HG02943 (cell line): ENCODE measurements at regions not wholly inside any gene's neighbourhood (a gene's known extent, or its start where the extent isn't known, plus 50 kb on each side); places are given as distances from the start of the nearest gene placed in this dataset.
"Not testable (repeated sequence)": the region's sequence is repeated elsewhere in the genome, so short reads cannot be mapped to it uniquely, and the experiment has no call there.

Source experiments
- ATAC-seq: cut with Tn5 transposase; IDR thresholded peaks from one replicate; pipeline ENCODE4 v1.9.1; 2021; ENCODE audit warnings: mild to moderate bottlenecking, low read depth, moderate library complexity; ENCODE audit not compliant: unreplicated experiment

DNA sequence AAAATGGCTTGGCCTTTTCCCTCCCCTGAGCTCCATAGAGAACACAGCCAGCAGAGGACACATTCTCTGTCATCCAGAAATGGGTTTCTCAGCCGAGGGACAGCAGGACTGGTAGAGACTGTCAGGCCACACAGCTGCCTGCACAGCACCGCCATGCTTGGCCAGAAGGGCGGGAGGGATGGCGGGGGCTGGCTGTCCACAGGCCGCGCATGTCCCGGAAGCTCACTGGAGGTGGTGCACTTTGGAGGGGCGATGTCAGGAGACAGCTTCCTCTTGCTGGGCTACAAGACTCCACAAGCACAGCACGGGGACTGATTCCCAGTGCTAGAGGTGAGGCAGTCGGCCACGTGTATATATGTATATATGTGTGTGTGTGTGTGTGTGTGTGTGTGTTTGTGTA, 125.3 kb downstream of the GOLGA6L4 start:
- not testable (repeated sequence) for ATAC-seq

DNA sequence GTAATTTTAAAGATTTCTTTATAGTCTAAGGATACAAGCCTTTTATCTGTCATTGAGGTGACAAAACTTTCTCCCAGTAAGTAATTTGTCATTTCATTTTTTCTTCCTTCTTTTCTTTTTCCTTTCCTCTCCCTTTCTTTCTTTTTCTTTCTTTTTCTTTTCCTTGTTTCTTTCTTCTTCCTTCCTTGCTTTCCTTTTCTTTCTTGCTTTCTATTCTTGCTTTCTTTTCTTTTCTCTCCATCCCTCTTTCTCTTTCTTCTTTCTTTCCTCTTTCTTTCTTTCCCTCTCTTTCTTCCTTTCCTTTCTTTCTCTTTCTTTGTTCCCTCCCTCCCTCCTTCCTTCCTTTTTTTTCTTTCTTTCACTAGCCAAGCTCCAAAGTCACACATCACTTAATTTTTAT, 148.8 kb downstream of the GOLGA6L4 start:
- ATAC-seq = not testable (repeated sequence)

DNA sequence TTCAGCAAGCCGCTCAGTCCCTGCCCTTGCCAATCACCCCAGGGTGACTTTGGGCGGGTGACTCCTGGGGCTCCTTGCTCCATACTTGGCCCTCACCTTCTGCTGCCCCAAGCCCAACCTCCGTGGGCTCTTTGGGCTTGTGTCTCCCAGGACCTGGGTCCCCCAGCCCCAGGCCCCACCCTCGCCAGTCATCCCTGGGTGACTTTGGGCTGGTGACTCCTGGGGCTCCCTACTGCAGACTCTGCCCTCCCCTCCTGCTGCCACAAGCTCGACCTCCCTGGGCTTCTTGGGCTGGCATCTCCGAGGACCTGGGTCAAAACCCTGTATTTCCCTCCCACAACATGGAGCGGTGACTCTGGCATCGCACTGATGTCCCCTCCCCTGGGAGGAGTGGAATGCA, 151.5 kb downstream of the GOLGA6L4 start:
- ATAC-seq = no peak

DNA sequence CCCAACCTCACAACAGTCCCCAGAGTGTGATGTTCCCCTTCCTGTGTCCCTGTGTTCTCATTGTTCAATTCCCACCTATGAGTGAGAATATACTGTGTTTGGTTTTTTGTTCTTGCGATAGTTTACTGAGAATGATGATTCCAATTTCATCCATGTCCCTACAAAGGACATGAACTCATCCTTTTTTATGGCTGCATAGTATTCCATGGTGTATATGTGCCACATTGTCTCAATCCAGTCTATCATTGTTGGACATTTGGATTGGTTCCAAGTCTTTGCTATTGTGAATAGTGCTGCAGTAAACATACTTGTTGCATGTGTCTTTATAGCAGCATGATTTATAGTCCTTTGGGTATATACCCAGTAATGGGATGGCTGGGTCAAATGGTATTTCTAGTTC, 152.6 kb downstream of the GOLGA6L4 start:
- ATAC-seq = not testable (repeated sequence)

DNA sequence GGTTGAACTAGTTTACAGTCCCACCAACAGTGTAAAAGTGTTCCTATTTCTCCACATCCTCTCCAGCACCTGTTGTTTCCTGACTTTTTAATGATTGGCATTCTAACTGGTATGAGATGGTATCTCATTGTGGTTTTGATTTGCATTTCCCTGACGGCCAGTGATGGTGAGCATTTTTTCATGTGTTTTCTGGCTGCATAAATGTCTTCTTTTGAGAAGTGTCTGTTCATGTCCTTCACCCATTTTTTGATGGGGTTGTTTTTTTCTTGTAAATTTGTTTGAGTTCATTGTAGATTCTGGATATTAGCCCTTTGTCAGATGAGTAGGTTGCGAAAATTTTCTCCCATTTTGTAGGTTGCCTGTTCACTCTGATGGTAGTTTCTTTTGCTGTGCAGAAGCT, 153.1 kb downstream of the GOLGA6L4 start:
- not testable (repeated sequence) for ATAC-seq

DNA sequence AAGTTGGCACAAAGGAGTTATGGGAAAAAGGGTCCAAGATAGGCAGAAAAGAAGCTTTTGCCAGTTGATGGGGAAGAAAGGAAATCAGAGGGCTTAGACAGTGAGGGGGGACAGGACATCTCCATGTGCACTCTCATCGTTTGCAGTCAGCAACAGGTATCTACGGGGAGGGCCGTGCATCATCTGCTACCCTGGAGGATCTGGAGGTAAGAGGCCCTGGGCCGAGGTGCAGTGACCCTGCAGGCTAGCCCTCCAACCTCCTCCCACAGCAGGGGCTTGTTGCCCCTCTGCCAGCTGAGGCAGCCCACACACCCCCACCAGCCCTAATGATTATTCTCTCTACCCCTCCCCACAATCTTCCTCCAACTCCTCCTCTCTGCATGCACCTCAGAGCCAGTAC, 154.8 kb downstream of the GOLGA6L4 start:
- ATAC-seq = not testable (repeated sequence)

DNA sequence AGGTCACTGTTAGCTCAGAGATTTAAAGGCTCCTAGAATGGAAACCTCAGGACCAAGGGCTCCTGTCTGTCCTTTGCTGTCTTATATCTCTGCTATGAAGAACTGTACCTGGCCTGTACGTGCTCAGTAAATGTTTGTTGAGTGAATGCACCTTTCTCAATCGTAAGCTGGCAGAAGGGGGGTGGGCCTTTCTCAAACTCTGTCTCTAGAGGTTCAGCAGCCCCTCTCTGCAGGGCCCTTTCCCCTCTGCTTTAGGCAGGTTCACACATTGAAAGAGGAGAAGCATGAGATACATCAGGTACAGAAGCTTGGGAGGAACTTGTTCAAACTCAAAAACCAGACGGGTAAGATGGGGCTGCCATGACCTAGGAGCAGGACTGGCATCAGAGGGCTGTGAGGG, 155.6 kb downstream of the GOLGA6L4 start:
- no peak for ATAC-seq

DNA sequence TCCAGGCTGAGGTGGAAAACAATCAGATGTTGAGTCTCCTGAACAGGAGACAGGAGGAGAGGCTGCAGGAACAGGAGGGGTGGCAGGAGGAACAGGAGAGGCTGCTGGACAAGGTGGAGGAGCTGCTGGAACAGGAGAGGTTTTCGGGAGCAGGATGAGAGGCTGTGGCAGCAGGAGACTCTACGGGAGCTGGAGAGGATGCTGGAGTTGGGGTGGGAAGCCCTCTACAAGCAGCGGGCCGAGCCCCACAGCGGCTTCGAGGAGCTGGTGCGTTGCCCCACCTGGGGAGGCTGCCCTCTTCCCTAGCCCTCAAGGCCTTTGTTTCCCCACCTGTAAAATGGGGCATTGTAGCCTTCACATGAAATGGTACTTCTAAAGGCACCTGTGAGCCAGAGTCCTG, 156.4 kb downstream of the GOLGA6L4 start:
- ATAC-seq = not testable (repeated sequence)

DNA sequence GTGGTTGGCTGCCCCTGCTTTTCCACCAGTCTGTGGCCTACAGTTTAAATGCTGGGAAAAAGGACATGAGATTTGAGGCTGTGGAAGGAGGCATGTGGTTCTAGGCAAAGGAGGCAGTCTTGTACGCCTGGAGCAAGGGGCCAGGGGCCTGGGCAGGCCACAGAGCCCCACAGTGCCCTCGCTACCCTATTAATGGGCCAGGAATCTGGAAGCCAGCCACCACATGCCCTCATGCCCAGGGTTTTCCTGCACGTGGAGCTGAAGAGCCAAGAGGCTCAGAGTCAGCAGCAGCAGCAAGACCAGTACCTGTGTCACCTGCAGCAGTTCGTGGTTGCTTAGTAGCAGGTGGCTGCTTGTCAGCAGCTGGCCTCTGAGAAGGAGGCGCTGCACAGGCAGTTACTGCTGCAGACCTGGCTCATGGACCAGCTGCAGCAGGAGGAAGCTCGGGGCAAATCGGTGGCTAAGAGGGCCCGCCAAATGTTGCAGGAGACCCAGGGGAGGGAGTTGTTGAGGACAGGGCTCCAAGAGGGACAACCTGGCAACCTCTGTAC, 157.9 kb downstream of the GOLGA6L4 start:
- ATAC-seq = not testable (repeated sequence)

DNA sequence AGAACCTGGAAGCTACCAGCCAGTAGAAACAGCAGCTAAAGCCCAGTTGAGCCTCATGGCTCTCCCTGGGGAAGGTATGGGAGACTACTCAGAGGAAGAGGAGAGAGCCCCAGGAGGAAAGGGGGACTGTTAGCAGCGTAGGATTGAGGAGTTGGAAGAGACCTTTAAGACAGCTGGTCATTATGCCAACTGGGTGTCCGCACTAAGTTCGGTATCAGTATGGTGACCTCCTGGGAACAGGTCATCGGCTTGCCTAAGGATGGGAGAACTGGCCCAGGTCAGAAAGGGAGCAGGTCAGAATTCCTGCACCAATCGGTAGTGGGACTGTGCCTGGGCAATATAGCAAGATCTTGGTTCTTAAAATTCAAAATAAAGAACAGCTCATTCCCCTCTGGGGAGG, 158.4 kb downstream of the GOLGA6L4 start:
- ATAC-seq = not testable (repeated sequence)

DNA sequence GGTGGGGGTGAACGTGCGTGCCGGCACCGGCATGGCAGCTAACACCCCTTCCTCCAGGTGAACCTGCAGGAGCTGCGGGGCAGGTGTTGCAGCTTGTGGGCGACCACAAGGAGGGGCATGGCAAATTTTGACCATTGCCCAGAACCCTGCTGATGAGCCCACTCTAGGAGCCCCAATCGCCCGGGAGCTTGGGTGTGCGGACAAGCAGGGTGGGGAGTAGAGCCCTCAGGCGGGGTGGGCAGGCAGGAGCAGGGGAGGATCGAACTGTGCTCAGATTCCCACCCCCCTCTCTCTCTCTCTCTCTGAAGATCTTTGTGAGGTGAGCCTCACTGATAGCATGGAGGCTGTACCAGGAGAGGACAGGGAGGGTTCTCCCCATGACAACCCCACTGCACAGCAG, 159.8 kb downstream of the GOLGA6L4 start:
- not testable (repeated sequence) for ATAC-seq

DNA sequence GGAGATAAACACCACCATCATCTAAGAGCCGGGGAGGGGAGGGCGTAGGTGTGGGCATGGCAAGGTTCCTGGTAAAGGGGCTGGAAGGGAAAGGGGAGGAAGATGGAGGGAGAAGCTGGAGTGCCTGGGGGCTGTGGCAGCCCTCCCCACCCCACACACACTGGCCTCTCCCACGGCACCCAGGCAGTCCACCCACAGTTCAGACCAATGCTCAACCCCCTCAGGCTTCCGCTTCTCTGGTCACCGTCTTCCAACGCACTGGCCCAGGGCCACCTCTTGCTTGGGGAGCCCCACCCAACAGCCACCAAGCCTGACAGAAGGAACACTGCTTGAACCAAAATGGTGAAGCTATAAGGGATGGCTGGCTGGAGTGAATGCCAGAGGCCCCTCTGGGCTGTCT, 160.3 kb downstream of the GOLGA6L4 start:
- ATAC-seq = not testable (repeated sequence)

DNA sequence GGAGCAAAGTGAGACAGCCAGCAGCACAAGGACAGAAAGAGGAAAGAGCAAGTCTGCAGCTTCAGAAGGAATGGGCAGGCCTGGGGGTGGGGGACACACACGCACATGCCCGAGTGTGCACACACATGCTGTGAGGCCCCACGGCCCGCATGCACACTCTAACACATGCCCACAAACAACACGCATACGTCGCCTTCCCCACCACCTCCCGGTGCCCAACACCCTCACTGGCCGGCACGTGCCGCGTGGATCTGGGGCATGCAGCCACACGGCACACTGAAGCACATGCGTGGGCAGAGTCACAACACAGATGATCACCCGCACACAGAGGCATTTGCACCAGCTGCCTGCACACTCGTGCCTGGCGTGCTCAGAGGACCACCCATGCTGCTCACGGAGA, 161.5 kb downstream of the GOLGA6L4 start:
- ATAC-seq = not testable (repeated sequence)

DNA sequence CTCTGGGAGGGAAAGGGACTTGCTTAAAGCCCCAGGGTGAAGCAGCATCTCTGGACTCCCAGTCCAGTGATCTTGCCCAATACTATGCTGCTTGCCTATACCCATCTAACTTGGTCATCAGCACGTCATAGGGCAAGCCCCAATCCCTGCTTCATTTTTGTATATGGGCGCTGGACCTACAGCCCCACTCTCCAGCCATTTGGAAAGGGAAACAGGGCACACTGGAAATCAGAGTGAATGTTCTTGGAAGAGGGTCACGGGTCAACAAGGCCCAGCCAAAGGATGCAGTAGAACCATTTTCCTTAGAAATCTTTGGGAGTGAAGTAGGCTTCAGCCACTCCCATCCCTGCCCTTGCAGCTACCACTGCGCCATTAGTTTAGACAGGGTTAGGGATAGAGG, 162.5 kb downstream of the GOLGA6L4 start:
- not testable (repeated sequence) for ATAC-seq

DNA sequence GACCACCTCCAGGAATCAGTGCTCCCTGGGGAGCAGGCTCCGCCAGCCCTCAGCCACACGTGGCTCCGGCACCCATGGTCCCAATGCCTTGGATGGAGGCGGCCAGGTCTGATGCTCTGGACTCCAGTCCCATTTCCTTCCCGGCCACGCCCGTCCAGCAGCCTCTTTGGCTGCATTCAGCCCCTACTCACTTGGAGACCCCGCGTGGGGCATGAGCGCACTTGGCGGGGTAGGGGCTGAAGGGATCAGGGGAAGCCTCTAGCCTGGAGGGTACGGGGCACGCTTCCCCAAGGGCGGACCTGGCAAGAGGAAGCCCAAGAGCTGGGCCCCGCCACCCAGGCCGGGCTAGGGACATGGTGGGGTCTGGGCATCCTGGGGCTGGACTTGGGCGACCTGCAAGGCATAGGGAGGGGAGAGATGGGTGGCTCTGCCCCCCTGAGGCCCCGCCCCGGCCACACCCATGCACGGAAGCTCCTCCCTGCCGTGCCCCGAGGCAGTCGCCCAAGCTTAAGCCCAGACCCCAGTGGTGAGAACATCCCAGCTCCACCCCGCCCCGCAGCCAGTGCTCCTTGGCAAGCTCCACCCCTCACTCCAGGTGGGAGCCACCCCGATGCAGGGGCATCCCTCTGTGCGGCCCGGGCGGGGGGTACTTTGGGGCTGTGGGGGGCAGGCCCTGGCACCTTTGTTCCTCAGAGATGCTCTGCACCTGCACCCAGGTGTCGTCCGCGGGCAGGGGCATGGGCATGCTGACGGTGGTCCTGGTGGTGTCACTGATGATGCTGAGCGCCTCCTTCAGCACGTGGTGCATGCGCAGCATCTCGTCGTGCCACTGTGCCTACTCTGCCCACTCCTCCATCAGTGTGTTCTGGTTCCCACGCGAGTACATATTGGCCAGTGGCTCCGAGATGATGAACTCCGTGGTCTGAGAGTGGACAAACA, 163.5 kb downstream of the GOLGA6L4 start:
- ATAC-seq = no peak

DNA sequence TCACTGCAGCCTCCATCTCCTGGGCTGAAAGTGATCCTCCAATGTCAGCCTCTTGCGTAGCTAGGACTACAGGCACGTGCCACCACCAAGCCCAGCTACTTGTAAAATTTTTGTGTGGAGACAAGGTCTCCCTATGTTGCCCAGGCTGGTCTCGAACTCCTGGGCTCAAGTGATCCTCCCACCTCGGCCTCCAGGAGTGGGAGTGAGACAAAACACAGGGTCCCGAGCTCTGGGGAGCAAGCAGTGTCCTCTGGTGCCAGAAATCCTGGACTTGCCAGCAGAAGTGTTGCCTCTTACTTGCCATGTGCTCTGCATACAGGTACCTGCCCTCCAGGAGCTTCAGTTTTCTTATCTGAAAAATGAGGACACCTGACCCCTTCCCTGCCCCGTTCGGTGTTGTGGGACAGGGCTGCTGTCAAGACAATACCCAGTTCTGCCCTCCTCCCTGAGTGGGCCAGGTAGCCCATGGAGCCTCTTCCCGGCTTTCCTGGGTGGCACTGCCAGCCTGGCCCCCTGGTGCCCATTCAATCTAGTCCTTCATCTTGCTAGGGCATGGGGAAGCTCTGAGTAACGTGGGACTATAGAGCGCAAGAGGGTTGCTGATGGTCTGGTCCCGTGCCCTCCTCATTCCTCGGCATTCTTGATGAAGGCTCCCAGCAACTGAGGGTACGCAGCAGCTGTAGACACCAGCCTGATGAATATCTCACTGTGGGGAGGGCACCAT, 164.6 kb downstream of the GOLGA6L4 start:
- ATAC-seq = no peak

DNA sequence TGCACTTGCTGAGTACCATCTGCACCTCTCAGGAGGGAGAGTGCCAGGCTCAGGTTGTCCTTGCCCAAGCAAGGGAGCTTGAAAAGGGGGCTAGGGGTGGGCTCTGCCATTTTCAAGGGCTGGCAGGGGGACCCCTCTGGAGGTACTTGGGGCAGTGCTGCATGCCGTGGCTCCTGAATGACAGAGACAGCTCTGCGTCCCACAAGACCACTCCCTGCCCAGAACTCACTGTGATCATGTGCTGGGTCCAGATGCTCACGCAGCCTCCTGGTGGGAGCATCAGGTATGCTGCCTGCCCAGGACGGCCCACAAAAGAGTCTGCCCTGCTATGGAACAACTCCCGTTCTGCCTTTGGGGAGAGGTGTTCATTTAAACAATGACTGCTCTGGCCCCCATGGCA, 165.2 kb downstream of the GOLGA6L4 start:
- ATAC-seq = no peak

DNA sequence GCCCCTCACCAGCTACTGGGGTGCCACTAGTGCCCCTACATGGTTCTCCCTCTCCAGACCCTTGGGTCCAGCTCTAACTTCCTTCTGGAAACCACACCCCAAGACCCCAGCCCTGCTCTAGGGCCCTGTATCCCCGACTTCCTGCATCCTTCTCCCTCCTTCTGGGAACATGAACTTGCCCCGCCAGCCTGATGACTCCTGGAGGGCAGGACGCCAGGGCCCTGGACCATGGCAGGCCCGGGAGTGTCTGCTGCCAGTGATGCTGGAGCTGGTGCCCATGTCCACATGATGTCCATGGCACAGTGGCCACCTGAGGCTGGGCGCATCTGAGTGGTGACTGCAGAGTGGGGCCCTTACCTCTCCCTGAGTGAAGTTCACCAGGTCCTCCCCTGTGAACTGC, 165.9 kb downstream of the GOLGA6L4 start:
- ATAC-seq = not testable (repeated sequence)

DNA sequence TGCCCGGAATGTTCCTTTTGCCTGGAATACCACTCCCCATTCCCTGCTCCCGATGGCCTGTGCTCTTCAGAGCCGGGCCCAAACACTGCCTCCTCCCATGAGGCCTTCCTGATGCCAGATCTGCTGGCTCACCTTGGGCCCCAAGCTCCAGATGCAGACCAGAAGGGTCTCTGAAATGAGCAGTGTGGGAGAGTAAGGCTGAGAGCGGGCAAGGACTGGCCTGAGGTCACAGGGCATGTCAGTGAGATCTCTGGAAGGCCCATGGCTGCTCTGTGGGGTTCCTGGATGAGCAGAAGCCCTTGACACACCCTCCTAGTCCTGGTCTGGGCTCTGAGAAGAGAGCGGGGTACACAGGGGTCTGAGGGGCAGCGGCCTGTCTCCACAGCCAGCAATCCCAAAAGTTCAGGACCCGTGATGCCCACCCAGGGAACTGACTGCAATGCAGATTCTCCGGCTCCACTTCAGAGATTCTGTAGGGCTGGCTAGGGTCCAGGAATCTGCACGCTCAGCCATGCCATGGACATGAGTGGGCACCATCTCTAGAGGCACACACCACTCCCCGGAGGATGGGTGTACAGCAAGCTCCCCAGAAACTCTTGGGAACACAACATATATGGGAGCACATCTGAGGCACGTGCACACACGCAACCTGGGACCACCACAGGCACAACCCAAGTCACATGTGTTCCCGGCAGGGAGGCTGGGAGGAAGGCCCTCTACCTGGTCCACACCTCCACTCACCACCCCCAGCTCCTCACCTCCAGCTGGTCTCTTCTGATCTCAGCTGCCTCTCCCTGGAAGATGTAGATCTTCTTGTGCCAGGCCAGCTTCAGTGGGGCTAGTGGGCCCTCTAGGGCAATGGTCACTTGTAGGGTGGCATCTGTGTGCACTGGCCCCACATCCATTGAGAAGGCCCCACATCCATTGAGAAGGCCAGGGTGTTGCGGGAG, 166.6 kb downstream of the GOLGA6L4 start:
- ATAC-seq = not testable (repeated sequence)
